GM18520 (cell line): ENCODE measurements at regions not wholly inside any gene's neighbourhood (a gene's known extent, or its start where the extent isn't known, plus 50 kb on each side); places are given as distances from the start of the nearest gene placed in this dataset.

Source experiments
- ATAC-seq: cut with Tn5 transposase; IDR thresholded peaks from one replicate; pipeline ENCODE4 v1.9.1; 2021; ENCODE audit not compliant: unreplicated experiment

DNA sequence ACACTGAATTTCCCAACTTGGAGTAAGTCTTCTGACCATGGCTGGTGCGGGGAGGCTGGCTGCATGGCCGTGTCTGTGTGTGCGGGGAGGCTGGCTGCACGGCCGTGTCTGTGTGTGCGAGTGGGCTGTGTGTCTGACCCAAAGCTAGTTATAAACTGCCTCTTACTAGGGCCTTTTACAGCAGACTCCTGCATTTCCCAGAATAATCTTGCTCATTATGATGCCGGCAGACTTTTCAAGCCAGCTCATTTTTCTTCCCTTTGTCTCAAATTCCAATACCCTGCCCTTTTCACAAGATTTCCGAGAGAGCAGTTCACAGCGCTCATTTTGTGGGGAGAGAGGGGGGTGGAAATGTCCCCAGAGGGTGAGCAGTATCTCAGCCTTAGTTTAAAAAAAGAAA, 470.7 kb upstream of the BRINP1 start:
- ATAC-seq: no peak

DNA sequence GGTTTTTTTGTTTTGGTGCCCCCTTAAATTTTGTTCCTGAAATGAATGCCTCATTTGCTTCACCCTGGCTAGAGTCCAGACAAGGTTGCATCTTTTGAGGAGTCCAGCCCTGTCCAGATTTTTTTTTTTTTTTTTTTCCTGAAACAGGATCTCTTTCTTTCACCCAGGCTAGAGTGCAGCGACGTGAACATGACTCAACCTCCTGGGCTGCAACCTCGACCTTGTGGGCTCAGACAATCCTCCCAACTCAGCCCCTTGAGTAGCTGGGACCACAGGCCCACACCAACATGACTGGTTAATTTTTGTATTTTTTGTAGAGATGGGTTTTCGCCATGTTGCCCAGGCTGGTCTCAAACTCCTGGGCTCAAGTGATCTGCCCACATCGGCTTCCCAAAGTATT, 469.0 kb upstream of the BRINP1 start:
- no peak for ATAC-seq

DNA sequence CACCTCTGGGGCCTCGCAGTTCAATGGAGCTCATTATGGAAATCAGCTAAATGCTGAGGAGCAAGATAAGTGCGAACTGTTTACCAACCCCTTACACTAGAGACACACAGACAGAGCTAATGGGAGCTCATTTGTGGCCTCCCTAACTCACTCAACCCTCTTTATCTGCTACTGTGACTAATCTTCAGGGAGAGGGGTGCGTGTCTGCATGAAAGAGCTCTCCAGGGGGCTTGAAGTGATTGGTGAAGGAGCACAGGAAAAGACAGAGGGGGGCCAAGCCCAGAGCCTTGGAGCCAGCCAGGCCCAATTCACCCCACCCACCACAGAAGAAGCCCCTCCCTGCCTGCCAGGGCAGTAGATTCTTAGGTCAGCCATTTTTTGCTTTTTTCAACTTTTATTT, 466.8 kb upstream of the BRINP1 start:
- no peak for ATAC-seq

DNA sequence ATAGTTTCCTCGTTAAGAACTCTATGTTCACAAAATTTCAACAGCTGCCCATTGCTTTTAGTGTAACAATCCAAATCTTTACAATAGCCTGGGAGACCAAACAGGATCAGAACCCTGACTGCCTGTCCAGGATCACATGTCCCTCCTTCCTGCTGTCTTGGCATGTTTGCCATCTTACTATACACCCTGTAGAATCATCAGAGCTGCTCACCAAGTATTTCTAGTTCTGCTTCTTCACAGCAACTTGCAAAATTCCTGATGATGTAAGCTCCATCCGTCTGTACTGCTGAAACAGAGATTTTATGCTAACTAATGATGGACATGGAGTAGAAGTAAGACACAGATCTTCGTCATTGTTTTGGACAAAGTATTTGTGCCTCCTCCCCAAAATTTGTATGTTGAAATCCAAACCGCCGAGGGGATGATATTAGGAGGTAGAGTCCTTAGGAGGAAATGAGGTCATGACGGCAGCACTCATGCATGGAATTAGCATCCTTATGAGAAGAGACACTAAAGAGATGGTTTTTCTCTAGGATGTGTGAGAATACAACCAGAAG, 464.9 kb upstream of the BRINP1 start:
- no peak for ATAC-seq

- ATAC-seq: no peak
Observed at GRCh38 chr9:119831309-119831708, 462.1 kb upstream of the BRINP1 start.

- ATAC-seq: no peak
Observed at GRCh38 chr9:119829748-119830147, 460.5 kb upstream of the BRINP1 start.

- ATAC-seq: no peak
Observed at GRCh38 chr9:119829186-119829585, 460.0 kb upstream of the BRINP1 start.

GRCh38 chr9:119827526-119827925, 458.3 kb upstream of the BRINP1 start:
- ATAC-seq: no peak

DNA sequence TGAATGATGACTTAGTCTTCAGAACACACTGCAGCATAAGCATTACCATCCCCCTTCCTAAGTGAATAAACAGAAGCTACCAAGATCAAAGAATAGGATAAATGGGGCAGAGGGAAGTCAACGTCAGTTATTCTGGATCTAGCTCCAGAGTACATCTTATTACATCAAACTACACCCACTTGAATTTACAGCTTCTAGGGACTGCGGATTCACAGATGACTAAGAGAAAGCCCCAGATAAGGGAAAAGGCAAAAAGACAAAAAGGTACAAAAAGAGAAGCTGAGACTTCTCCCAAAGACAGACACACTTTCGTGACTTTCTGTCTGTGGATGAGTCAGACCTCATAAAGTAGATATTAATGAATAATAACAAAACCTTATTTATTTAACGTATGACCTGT, 457.9 kb upstream of the BRINP1 start:
- no peak for ATAC-seq

DNA sequence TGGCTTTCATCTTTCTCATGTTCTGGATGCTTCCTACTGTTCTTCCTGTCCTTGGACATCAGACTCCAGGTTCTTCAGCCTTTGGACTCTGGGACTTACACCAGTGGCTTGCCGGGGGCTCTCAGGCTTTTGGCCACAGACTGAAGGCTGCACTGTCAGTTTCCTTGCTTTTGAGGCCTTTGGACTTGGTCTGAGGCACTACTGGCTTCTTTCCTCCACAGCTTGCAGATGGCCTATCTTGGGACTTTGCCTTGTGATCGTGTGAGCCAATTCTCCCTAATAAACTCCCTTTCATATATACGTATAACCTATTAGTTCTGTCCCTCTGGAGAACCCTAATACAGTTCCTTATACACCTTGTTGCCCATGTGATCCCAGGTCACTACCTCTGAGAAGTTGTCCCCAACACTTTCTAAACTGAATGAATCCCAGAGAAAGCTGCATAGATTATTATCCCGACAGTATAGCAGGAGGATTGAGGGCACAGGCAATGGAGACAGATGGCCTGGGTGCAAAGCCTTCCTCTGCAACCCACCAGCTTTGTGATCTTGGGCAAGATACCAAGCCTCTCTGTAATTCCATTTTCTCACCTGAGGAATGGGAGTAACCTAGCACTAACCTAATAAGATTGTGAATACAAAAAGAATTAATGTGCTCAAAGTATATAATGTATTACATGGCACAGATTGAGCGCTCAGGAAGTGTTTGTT, 449.6 kb upstream of the BRINP1 start:
- ATAC-seq: no peak

- no peak for ATAC-seq
Observed at GRCh38 chr9:119810645-119811429, 441.6 kb upstream of the BRINP1 start.

DNA sequence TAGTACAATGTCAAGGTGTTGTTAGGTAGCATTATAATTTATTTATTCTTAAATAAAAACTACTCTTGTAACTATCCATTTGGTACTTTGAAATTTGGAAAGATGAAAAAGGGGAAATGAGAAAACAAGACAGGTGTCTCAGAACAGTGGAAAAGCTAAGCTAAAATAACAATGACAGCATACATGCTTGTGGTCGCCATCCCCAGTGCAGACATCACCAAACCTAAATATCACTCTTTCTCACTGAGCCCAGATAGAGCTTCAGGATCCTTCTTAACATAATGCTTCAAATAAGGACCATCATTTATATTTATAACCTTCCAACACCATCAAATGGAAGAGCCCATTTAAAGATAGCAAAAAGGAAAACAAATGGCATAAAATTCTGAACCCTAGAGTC, 434.4 kb upstream of the BRINP1 start:
- no peak for ATAC-seq

DNA sequence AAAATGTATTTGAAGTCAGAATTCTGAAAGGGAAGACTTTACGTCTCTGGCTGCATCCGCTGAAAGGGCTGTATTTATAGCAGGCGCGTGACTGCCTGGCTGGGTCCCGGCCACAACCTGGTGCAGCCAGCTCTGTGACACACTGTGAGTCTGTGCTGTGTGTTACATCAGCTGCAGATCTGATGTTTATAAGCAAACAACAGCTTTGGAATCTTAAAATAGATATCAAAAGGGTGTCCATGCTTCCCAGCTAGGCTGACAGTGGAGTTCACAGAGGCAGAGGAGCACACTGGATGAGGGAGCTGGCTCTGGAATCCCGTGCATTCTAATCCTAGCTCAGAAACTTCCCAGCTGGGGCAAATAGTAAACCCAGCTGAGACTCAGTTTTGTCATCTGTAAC, 433.4 kb upstream of the BRINP1 start:
- no peak for ATAC-seq

- no peak for ATAC-seq
Observed at GRCh38 chr9:119802133-119802532, 432.9 kb upstream of the BRINP1 start.

DNA sequence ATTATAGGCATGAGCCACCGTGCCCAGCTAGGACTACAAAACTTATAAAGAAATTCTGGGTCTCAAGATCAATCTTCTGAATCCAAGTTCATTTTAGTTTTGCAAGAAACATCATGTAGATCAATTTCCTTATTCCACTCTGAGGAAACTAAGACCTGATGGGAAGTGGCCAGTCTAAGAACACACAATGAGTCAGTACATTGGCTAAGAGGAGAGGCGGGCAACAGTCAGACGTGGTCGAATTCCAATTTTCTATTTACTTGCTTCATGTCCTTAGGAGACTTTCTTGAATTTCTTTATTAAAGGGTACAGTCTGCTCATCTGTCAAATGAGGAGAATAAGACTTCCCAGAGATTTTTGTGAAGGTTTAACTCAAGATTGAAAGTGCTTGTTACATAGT, 432.1 kb upstream of the BRINP1 start:
- ATAC-seq: no peak

DNA sequence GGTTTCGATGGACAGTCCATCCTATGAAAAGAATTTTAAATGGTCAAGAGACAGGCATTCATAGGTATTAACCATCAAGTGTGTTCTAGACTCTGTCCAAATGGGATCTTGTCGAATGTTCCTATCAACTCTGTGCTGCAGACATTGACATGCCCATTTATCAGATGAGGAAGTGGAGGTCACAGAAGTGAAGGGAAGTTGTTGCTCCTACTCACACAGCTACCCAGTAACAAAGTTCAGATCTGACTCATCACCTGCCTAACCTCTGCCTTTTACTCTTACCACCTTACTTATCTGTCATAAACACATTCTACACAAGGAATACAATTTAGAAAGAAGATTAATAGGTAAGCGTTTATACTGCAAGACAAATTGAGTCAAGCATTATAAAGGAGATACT, 426.2 kb upstream of the BRINP1 start:
- ATAC-seq: peak; percentile 38

GRCh38 chr9:119794836-119795235, 425.6 kb upstream of the BRINP1 start:
- ATAC-seq: no peak

- ATAC-seq: no peak
Observed at GRCh38 chr9:119793218-119793617, 424.0 kb upstream of the BRINP1 start.

DNA sequence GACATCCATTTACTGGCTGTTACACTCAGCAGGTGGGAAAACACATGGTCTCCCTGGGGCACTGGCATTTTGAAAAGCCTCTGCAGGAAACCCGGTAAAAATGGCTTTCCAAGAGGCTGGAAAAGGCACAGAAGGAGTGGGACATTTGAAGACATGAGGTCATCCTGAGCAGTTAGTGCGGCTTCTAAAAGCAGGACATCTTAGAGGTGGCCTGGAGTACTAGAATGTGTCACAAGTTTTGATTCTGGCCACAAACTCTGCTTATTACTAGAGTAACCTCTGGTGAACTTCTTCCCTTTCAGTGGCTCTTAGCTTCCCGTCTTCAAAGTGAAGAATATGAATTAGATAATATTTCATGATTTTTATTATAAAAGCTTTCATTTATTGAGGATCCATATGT, 423.0 kb upstream of the BRINP1 start:
- peak; percentile 71 for ATAC-seq

GRCh38 chr9:119789987-119790386, 420.8 kb upstream of the BRINP1 start:
- no peak for ATAC-seq

DNA sequence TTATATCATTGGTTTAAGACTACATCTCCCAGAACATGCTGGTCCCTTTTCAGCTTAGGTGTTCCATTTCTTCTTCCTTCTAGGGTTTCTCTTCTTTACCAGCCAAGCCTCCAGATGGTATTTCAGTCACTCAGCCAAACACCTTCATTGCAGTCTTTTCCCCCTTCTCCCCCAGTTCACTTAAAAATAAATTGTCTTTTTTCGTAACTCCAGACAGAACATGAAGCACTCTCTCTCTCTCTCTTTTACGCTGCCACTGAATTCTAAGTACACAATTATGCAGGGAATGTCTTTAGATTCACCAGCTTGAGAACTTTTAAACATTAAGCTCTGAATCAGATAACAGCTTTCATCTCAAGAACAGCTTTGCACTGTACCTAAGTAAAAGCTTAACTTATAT, 419.7 kb upstream of the BRINP1 start:
- ATAC-seq: no peak

DNA sequence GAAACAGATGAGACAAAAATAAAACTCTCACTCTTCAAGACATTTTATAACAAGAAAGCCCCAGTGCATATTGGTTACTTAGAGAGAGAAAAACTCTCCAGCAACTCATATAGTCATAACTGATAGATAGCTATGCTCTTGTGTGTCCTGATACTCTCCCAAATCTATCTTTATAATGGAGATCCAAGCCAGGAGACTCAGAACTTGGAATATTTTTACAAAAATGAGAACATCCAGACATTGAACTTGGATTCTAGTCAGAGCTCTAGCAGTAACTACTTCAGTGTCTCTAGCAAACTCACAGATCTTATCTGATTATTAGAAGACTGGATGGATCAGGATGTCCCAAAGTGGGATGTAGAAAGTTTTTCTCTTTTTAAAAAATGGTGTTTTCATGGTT, 412.7 kb upstream of the BRINP1 start:
- no peak for ATAC-seq
